MG63 (cell line): ENCODE measurements at regions not wholly inside any gene's neighbourhood (a gene's known extent, or its start where the extent isn't known, plus 50 kb on each side); places are given as distances from the start of the nearest gene placed in this dataset.
A peak's percentile ranks its signal among the peaks of the same experiment; 100 is the strongest.
"Not testable (repeated sequence)": the region's sequence is repeated elsewhere in the genome, so short reads cannot be mapped to it uniquely, and the experiment has no call there.

Experiments
- DNase-seq: peaks from one replicate; pipeline ENCODE4 v3.0.0-alpha.2; 2020
- H3K27me3 ChIP-seq: fragments of 250-450 bp; sonication (Bioruptor Pico); 2 replicates; pipeline ENCODE4 v1.5.1; 2020; ENCODE audit warnings: mild to moderate bottlenecking, moderate library complexity
- H3K36me3 ChIP-seq: fragments of 250-450 bp; sonication (Bioruptor Pico); 2 replicates; pipeline ENCODE4 v1.5.1; 2020; ENCODE audit warnings: mild to moderate bottlenecking, moderate library complexity
- H3K4me3 ChIP-seq: fragments of 250-450 bp; sonication (Bioruptor Pico); 2 replicates; pipeline ENCODE4 v1.5.1; 2020; ENCODE audit warnings: mild to moderate bottlenecking, moderate library complexity
- H3K9me3 ChIP-seq: fragments of 250-450 bp; sonication (Bioruptor Pico); 2 replicates; pipeline ENCODE4 v1.5.1; 2020; ENCODE audit warnings: mild to moderate bottlenecking, moderate library complexity

DNA sequence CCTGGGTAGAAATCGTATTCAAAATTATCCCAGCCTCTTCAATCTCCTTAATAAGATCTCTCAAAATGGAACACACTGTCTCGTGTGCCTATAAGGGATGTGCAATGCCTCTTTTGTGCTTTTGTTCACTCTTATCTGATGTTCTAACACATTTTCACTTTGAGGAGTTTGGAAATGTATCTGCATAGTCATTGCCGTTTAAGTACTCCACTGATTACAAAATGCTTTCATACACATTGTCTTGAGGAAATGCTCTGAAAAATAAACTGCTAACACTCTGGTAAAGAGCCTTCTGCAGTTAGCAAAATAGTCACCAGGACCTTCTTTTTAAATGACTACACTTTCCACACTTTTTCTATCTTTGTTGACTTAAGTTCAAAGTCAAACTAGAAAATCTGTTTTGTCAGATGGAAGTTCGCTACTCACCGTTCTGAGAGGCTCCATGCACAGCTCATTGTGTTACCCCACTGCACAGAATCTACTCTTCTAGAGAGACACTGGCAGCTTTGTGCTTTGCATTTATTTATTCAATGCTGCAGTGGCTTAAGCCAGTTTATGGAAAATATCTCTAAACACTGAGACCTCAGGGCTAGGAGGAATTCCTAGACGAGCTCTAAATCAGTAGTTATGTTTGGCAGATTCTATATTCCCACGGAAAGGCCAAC, 159.0 kb downstream of the CHIC2 start:
- H3K27me3 ChIP-seq, result no peaks in the 10 kb centered on the region
- DNase-seq, result no peak
- H3K36me3 ChIP-seq, result no peaks in the 10 kb centered on the region
- H3K4me3 ChIP-seq, result no peak overlapping the region
- H3K9me3 ChIP-seq, result no peaks in the 10 kb centered on the region

DNA sequence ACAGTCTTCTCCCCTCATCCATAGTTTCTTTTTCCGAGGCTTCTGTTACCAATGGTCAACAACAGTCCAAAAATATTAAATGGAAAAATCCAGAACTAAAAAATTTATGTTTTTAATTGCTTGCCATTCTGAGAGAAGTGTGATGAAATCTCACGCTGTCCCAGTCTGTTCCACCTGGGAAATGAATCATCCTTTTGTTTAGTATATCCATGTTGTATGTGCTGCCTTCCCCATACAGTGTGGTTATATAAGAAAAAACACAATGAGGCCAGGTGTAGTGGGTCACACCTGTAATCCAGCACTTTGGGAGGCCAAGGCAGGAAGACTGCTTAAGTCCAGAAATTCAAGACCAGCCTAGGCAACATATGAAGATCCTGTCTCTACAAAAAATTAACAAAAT, 161.6 kb downstream of the CHIC2 start:
- no peak for DNase-seq
- Histone ChIP-seq H3K27me3 (no peaks in the 10 kb centered on the region), H3K4me3 (no peak overlapping the region), H3K9me3 (no peaks in the 10 kb centered on the region), H3K36me3 (no peaks in the 10 kb centered on the region)

- Histone ChIP-seq H3K4me3 (no peak overlapping the region), H3K36me3 (no peaks in the 10 kb centered on the region), H3K9me3 (no peaks in the 10 kb centered on the region), H3K27me3 (no peaks in the 10 kb centered on the region)
- DNase-seq, result no peak
Observed at GRCh38 chr4:53900271-53900649, 164.1 kb downstream of the CHIC2 start.

GRCh38 chr4:53899586-53900270, 164.7 kb downstream of the CHIC2 start:
- Histone ChIP-seq H3K9me3 (no peaks in the 10 kb centered on the region), H3K27me3 (no peaks in the 10 kb centered on the region), H3K4me3 (no peak overlapping the region), H3K36me3 (no peaks in the 10 kb centered on the region)
- DNase-seq, result peak; percentile 48

DNA sequence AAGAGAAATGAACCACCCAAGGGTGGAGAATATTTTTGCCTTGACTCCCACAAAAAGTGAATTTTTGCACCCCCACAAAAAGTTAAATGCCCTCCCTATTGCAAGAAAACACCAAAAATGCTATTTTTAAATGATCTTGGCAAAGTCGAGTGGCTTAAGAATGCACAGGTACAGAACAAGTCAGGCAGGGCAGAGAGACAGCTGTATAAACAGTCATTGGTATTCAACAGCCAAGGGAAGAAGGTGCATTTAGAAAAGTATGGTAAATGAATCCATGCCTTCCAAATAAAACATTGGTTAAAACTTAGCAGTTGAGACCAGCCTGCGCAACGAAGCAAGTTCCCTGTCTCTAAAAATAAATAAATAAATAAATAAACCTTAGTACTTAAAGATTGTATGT, 169.3 kb downstream of the CHIC2 start:
- Histone ChIP-seq H3K27me3 (no peaks in the 10 kb centered on the region), H3K4me3 (no peak overlapping the region), H3K36me3 (no peaks in the 10 kb centered on the region), H3K9me3 (no peaks in the 10 kb centered on the region)
- DNase-seq, result no peak

- Histone ChIP-seq H3K27me3 (no peaks in the 10 kb centered on the region), H3K9me3 (no peaks in the 10 kb centered on the region), H3K4me3 (no peak overlapping the region), H3K36me3 (no peaks in the 10 kb centered on the region)
- no peak for DNase-seq
Observed at GRCh38 chr4:53890461-53890860, 173.9 kb downstream of the CHIC2 start.

DNA sequence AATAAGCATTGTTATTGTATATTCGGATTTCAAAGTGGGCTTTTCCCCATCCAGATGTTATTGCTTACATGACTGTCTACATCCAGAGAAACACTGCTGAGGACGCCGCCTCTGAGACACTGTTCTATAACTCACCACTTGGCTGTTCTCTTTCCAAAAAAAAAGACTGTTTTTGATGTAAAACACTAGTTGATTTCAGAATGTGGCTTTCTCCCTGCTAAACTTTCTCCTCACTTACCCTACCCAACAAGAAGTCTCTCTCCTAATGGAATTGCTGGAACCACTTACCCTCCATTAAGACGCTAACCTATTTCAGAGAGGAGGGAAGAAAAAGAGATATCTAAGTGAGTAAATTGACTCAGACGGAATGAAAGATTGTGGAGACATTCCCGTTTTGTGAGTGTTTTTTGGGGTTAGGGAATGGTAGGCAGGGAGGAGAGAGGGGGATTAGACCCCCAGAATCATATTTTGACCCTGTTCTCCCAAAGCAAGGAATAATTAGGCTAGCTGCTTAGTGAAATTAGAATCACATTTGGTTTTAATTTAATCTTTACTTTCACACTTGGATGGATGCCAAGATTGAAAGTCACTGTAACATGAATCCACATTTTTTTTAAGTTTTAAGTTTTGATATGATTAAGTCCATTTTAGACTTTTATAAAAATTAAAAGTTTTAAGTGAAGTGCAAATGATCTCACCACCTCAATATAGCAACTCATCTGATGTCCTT, 174.9 kb downstream of the CHIC2 start:
- Histone ChIP-seq H3K27me3 (no peaks in the 10 kb centered on the region), H3K4me3 (no peak overlapping the region), H3K36me3 (no peaks in the 10 kb centered on the region), H3K9me3 (no peaks in the 10 kb centered on the region)
- DNase-seq, result no peak

DNA sequence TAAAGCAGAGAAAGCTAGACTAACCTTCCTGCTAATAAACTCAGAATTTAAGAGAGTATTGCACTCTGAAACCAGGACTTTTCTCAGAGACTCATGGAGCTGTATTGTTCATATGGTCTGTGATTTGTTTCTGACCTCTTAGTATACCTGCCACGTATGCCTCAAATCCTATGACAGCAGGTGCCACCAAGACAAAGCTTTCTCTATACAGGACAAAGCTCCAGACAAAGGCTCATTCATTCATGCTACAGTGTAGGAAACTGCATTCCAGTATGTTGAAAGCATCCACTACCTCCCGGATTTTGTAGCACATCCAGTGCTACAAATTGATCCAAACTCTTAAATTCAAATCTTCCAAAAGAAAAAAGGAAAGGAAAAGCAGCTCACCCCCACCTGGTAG, 178.3 kb downstream of the CHIC2 start:
- Histone ChIP-seq H3K9me3 (peaks cover 2% of the 10 kb centered on the region; the same call in 1 of the 2 replicates), H3K4me3 (no peak overlapping the region), H3K36me3 (no peaks in the 10 kb centered on the region), H3K27me3 (no peaks in the 10 kb centered on the region)
- no peak for DNase-seq

- Histone ChIP-seq H3K9me3 (peaks cover 2% of the 10 kb centered on the region; the same call in 1 of the 2 replicates), H3K36me3 (no peaks in the 10 kb centered on the region), H3K27me3 (no peaks in the 10 kb centered on the region), H3K4me3 (no peak overlapping the region)
- peak; percentile 51 for DNase-seq
Observed at GRCh38 chr4:53885668-53886067, 178.7 kb downstream of the CHIC2 start.

GRCh38 chr4:53877096-53877495, 187.3 kb downstream of the CHIC2 start:
- H3K27me3 ChIP-seq, DNase-seq, H3K4me3 ChIP-seq, H3K36me3 ChIP-seq, H3K9me3 ChIP-seq: not testable (repeated sequence)

DNA sequence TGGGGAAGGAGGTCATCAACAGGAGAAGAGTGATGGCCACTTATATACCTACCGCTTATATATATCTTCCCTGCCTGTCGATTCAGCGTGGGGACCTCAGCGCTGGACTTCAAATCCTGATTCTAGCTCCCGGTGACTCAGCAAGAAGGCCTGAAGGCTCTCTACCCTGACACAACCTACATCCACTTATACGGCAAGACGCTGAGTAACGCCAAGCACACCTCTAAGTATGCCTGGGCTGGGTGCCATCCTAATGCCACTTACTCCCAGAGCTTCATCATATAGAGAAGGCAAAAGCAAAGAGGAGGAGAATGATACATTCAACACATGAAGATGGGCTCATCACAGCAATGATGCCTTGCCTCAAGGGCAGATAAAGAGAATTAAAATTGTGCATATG, 198.3 kb downstream of the CHIC2 start:
- Histone ChIP-seq H3K9me3 (peaks cover under 1% of the 10 kb centered on the region; the same call in 1 of the 2 replicates), H3K36me3 (no peaks in the 10 kb centered on the region), H3K4me3 (no peak overlapping the region), H3K27me3 (no peaks in the 10 kb centered on the region)
- peak; percentile 45 for DNase-seq

- H3K27me3 ChIP-seq, result no peaks in the 10 kb centered on the region
- peaks cover 10% of the 10 kb centered on the region for H3K9me3 ChIP-seq
- no peaks in the 10 kb centered on the region for H3K36me3 ChIP-seq
- DNase-seq, result no peak
- H3K4me3 ChIP-seq, result no peak overlapping the region
Observed at GRCh38 chr4:53865054-53865453, 199.4 kb downstream of the CHIC2 start.

DNA sequence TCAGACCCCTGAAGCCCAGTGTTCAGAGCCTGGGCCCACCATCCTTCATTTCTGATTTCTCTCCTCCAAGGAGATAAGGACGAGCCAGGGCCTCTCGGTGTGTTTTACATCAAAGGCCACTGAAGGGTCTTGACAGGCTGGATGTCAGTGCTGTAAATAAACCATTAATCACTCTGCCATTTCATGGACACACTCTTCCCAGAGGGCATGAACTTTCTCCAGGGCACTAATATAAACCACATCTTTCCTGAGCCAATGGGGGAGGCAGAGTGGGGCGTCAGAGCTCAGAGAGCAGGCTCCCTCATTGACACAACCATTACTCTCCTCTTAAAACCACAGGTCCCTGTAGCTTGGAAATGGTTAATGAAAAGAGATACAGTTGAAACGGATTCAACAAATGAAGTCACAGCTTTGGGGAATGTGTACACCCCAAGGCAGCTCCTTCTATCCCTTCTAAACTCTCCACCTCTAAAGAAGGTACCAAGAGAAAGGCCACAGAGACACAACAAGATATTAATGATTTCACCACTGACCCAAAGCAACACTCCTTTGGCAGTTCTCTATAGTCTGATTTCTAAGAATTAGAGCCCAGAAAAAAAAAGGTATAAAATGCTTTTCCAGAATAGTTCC, 200.6 kb downstream of the CHIC2 start:
- Histone ChIP-seq H3K27me3 (no peaks in the 10 kb centered on the region), H3K36me3 (no peaks in the 10 kb centered on the region), H3K4me3 (no peak overlapping the region), H3K9me3 (peaks cover 20% of the 10 kb centered on the region)
- DNase-seq, result no peak

- H3K4me3 ChIP-seq, result no peak overlapping the region
- peaks cover 27% of the 10 kb centered on the region for H3K9me3 ChIP-seq
- no peaks in the 10 kb centered on the region for H3K36me3 ChIP-seq
- peak; percentile 48 for DNase-seq
- H3K27me3 ChIP-seq, result no peaks in the 10 kb centered on the region
Observed at GRCh38 chr4:53863158-53863557, 201.2 kb downstream of the CHIC2 start.

DNA sequence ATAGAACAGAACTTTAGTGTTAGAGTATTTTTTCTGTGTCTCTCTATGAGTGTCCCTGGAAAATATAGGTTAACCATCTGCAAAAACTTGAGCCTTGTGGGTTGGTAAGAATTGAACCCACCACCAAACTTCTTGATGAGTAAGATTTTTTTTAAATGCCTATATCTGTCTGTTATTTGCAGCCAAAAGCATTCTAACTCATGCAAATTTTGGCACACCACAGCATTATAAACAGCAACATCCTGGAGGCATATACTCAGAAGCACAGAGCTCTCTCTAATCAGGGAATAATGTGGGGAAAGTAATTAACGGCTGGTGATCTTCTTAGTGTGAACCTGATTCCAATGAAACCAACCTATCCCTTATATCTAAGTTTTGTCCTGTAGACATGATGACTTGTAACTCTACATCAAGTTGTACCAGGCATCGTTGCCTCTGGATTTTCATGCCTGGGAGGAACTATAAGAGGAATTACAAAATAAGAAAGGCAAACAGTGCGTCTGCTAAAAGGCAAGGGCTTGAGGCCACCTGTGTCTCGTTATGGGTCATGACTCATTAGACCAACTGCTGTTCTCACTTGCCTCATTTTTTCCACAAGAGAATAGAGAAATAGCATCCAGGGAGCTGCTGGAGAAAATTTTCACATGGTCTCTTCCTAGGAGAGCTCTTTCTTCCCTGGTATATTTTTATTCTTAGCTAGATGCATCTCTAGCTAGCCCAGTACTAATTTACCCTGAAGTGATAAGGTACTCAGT, 202.4 kb downstream of the CHIC2 start:
- Histone ChIP-seq H3K9me3 (peaks cover 34% of the 10 kb centered on the region), H3K4me3 (no peak overlapping the region), H3K36me3 (no peaks in the 10 kb centered on the region), H3K27me3 (no peaks in the 10 kb centered on the region)
- DNase-seq, result peak; percentile 91

- no peaks in the 10 kb centered on the region for H3K27me3 ChIP-seq
- peaks cover 34% of the 10 kb centered on the region for H3K9me3 ChIP-seq
- no peak for DNase-seq
- H3K36me3 ChIP-seq, result no peaks in the 10 kb centered on the region
- H3K4me3 ChIP-seq, result no peak overlapping the region
Observed at GRCh38 chr4:53859305-53859704, 205.1 kb downstream of the CHIC2 start.

DNA sequence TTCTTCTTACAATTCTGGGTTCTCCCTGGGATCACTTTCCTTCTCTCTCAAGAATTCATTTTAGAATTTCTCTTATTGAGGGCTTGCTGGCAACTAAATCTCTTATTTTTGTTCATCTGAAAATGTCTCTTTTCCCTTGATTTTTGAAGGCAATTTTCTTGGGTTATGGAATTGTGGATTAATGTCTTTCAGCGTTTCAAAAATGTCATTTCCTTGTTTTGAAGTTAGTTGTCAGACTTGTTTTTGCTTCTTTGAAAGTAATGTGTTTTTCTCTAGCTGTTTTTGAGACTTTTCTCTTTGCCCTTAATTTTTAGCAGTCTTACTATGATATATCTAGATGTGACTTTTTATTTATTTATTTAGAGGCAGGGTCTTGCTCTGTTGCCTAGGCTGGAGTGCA, 205.7 kb downstream of the CHIC2 start:
- Histone ChIP-seq H3K4me3 (no peak overlapping the region), H3K27me3 (no peaks in the 10 kb centered on the region), H3K9me3 (peaks cover 34% of the 10 kb centered on the region), H3K36me3 (no peaks in the 10 kb centered on the region)
- no peak for DNase-seq
